Mesodermal cell (in vitro differentiated cells): ENCODE measurements at regions not wholly inside any gene's neighbourhood (a gene's known extent, or its start where the extent isn't known, plus 50 kb on each side); places are given as distances from the start of the nearest gene placed in this dataset.

ENCODE experiments used
- H3K27ac ChIP-seq: 2 replicates; pipeline ENCODE4 v1.7.0; 2013; ENCODE audit warnings: mild to moderate bottlenecking, low read depth, low read length, moderate library complexity; ENCODE audit not compliant: severe bottlenecking
- H3K36me3 ChIP-seq: 2 replicates; pipeline ENCODE4 v1.7.1; 2013; ENCODE audit warnings: mild to moderate bottlenecking, low read length, moderate library complexity; ENCODE audit not compliant: control insufficient read depth, insufficient read depth
- H3K4me1 ChIP-seq: one replicate; pipeline ENCODE4 v1.7.1; 2013; ENCODE audit warnings: mild to moderate bottlenecking, low read length; ENCODE audit not compliant: insufficient read depth, control insufficient read depth, poor library complexity, severe bottlenecking
- H3K4me3 ChIP-seq: 2 replicates; pipeline ENCODE4 v1.7.0; 2013; ENCODE audit warnings: low read length, control low read depth, mild to moderate bottlenecking; ENCODE audit not compliant: insufficient read depth, poor library complexity, severe bottlenecking; ENCODE audit errors: extremely low read depth
- H3K9me3 ChIP-seq: 2 replicates; pipeline ENCODE4 v1.7.1; 2013; ENCODE audit warnings: mild to moderate bottlenecking, low read length, moderate library complexity; ENCODE audit not compliant: control insufficient read depth
- WGBS, 2 experiments: methylation state at CpG; one replicate each; pipeline ENCODE4 v1.1.5; 2013; ENCODE audit warnings: missing lambda C conversion rate in 2 of 2; ENCODE audit not compliant: insufficient coverage in 2 of 2; 5-methylcytosine and 5-hydroxymethylcytosine counted together

- Histone ChIP-seq H3K36me3 (no peaks in the 10 kb centered on the region), H3K9me3 (no peaks in the 10 kb centered on the region), H3K27ac (no peak overlapping the region), H3K4me3 (no peak overlapping the region), H3K4me1 (no peaks in the 10 kb centered on the region)
- WGBS, 2 experiments: 8 to 13% methylated on average over 1 of the region's 1 CpG
Measured at GRCh38 chr12:58139894-58140293, 198.5 kb downstream of the ATP23 start.

GRCh38 chr12:58140395-58140794 lies 199.0 kb downstream of the ATP23 start:
- WGBS, 2 experiments: no CpG with 5 or more reads among the region's 1 CpG

GRCh38 chr12:58142991-58143390 lies 201.6 kb downstream of the ATP23 start:
- 76% methylated on average over 2 of the region's 2 CpGs; no CpG with 5 or more reads in 1 of the 2 experiments for WGBS, 2 experiments
- Histone ChIP-seq H3K9me3 (no peaks in the 10 kb centered on the region), H3K27ac (no peak overlapping the region), H3K4me3 (no peak overlapping the region), H3K36me3 (no peaks in the 10 kb centered on the region), H3K4me1 (peaks cover 5% of the 10 kb centered on the region)

More at GRCh38 chr12:58140395-58140794, 199.0 kb downstream of the ATP23 start:
- no peaks in the 10 kb centered on the region for H3K4me1 ChIP-seq
- no peaks in the 10 kb centered on the region for H3K36me3 ChIP-seq
- no peaks in the 10 kb centered on the region for H3K9me3 ChIP-seq
- no peak overlapping the region for H3K27ac ChIP-seq
- no peak overlapping the region for H3K4me3 ChIP-seq

DNA sequence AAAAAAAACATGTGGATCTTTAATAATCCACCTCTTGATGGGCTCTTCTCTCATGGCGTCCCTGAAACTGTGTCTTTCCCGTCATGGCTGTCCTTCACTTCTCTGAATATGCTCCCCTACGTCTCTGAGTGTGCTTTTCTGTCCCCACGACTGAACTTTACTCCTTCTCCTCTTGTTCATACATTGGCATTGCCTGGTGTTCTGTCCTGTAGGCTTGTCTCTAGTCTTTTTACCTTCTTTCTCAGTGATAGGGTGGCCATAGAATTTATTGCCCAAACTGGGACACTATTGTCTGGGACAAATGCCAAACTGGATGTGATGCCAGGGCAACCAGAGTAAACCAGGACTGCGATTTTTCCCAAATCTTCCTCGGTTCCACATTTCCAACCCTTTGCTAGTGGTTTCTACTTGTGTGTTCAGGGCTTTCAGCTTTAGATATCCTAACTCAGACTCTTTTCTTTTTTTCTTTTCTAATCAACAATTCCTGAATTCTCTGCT lies 202.2 kb downstream of the ATP23 start:
- WGBS, 2 experiments: 85 to 92% methylated on average over 5 to 6 of the region's 6 CpGs
- Histone ChIP-seq H3K9me3 (no peaks in the 10 kb centered on the region), H3K4me3 (no peak overlapping the region), H3K4me1 (peaks cover 8% of the 10 kb centered on the region), H3K27ac (no peak overlapping the region), H3K36me3 (no peaks in the 10 kb centered on the region)

DNA sequence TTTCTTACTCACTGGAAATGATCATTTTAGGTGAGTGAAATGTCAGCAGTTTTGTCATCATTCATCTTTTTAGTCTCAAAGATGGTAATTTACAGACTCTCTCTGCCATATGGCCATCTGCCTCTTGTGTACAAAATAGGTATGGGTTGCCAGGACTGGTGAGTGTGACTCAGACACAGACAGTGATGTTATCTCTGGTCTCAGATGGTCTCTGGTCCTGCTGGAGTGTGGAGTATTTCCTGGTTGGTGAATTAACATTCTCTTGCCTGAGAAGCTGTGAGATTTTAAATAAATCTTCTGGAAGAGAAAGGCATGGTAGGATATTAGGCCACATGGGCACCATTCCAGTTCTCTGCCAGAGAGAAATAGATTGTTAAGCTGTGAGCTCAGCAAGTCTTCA lies 207.0 kb downstream of the ATP23 start:
- no peaks in the 10 kb centered on the region for H3K36me3 ChIP-seq
- no peaks in the 10 kb centered on the region for H3K9me3 ChIP-seq
- no peak overlapping the region for H3K4me3 ChIP-seq
- H3K27ac ChIP-seq: peak overlapping the region; percentile 77
- peaks cover 12% of the 10 kb centered on the region for H3K4me1 ChIP-seq

- no peaks in the 10 kb centered on the region for H3K9me3 ChIP-seq
- H3K4me3 ChIP-seq: no peak overlapping the region
- H3K27ac ChIP-seq: peak overlapping the region; percentile 77
- no peaks in the 10 kb centered on the region for H3K36me3 ChIP-seq
- peaks cover 12% of the 10 kb centered on the region for H3K4me1 ChIP-seq
Measured at GRCh38 chr12:58148976-58149375, 207.6 kb downstream of the ATP23 start.

DNA sequence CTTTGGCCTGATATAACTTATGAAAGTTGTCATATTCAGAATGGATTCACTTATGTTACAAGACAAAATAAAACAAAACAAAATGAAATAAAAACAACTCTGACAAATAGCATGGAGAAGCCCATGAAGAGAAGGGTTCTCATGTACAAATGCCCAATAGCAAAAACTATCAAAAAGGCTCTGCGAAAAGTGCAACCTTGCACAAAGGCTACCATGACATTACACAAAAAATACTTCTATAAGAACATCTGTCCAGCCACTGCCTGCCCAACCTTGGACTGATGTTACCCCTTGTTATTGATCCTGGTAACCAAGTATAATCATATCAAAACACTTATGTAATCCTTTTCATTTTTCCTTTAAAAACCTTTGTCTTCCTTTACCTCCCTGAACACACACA lies 213.0 kb downstream of the ATP23 start:
- no peak overlapping the region for H3K4me3 ChIP-seq
- no peak overlapping the region for H3K27ac ChIP-seq
- 88 to 100% methylated on average over 1 of the region's 1 CpG for WGBS, 2 experiments
- no peaks in the 10 kb centered on the region for H3K9me3 ChIP-seq
- H3K36me3 ChIP-seq: no peaks in the 10 kb centered on the region
- no peaks in the 10 kb centered on the region for H3K4me1 ChIP-seq

- H3K36me3 ChIP-seq: no peaks in the 10 kb centered on the region
- WGBS, 2 experiments: no CpG with 5 or more reads among the region's 2 CpGs
- H3K9me3 ChIP-seq: no peaks in the 10 kb centered on the region
- no peak overlapping the region for H3K27ac ChIP-seq
- H3K4me1 ChIP-seq: no peaks in the 10 kb centered on the region
- no peak overlapping the region for H3K4me3 ChIP-seq
Measured at GRCh38 chr12:58156697-58157096, 215.3 kb downstream of the ATP23 start.

DNA sequence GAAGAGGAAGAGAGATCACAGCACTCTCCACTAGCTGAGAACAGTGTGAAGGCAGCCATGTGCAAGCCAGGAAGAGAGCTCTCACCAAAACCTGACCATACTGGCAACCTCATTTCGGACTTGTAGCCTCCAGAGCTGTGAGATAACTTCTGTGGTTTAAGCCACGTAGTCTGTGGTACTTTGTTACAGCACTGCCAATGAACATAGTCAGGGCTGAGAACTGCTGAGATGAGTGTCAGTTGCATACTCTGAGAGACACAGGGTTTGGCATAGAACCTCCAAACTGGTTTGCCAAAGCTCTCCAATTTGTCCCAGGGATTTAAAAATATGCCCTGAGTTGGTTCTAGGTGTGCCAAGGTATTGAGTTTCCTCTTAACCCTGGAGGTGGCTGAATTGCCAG lies 218.6 kb downstream of the ATP23 start:
- H3K4me3 ChIP-seq: no peak overlapping the region
- H3K9me3 ChIP-seq: no peaks in the 10 kb centered on the region
- H3K36me3 ChIP-seq: no peaks in the 10 kb centered on the region
- no peaks in the 10 kb centered on the region for H3K4me1 ChIP-seq
- 86 to 90% methylated on average over 1 to 2 of the region's 2 CpGs for WGBS, 2 experiments
- no peak overlapping the region for H3K27ac ChIP-seq

DNA sequence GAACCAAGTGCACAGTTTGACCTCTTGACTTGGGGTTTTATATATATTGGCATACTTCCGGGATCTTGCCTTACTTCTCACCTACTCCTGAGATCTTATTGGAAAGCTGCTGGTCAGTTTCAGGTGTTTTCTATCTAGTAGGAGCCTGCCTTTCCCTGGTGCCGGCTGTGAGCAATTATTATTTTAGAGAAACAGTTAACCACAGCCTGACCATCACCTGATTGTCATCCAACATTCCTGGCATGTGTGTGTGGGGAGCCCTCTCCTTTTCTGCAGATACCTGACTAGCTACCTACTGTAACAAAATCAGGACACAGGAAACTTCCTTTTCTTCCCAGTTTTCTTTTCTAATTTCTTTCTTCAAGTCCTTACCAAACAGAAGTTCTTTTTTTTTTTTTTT lies 220.4 kb downstream of the ATP23 start:
- WGBS, 2 experiments: no CpG with 5 or more reads among the region's 2 CpGs
- H3K4me1 ChIP-seq: no peaks in the 10 kb centered on the region
- no peaks in the 10 kb centered on the region for H3K36me3 ChIP-seq
- H3K9me3 ChIP-seq: no peaks in the 10 kb centered on the region
- H3K4me3 ChIP-seq: no peak overlapping the region
- H3K27ac ChIP-seq: no peak overlapping the region

DNA sequence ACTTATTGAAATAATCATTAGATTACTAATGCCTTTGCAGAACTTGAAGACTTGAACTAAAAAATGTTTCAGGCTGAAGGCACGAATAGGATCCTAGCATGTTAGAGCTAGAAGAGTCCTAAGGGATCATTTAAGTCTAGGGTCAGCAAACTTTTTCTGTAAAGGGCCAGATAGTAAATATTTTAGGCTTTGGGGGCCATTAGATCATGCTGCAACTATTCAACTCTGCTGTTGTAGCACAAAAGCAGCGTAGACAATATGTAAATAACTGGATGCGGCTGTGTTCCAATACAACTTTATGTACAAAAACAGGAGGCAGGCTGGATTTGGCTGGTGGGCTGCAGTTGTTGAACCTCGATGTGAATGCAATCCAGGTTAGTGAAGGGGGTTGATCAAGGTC lies 221.7 kb downstream of the ATP23 start:
- WGBS, 2 experiments: 95 to 98% methylated on average over 3 to 4 of the region's 4 CpGs
- no peak overlapping the region for H3K4me3 ChIP-seq

More for the DNA sequence above, 221.7 kb downstream of the ATP23 start:
- Histone ChIP-seq H3K36me3 (no peaks in the 10 kb centered on the region), H3K9me3 (no peaks in the 10 kb centered on the region), H3K27ac (no peak overlapping the region), H3K4me1 (no peaks in the 10 kb centered on the region)
